ENCODE measurements at regions not wholly inside any gene's neighbourhood (a gene's known extent, or its start where the extent isn't known, plus 50 kb on each side); places are given as distances from the start of the nearest gene placed in this dataset.

DNA sequence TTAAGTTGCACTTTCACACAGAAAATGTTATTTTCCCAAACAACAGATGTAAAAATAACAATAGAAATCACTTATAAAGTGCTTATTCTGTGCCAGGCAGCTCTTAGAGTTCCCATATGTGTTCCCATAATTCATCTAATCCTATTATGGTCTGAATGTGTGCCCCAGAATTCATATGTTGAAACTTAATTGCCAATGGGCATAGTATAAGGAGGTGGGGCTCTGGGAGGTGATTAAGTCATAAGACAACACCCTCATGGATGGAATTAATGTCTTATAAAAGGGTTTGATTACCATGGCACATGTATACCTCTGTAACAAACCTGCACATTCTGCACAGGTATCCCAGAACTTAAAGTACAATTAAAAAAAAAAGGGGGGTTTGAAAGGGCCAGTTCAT is 92.7 kb downstream of the FZD1 start:
- TF ChIP-seq FOXJ3 (CRISPR knock-in tag; IDR thresholded peaks at IDR 0.05; ENCODE audit: borderline replicate concordance) (no peak), RELA (CRISPR knock-in tag; IDR thresholded peaks at IDR 0.05; ENCODE audit: borderline replicate concordance) (no peak), CBFB (CRISPR knock-in tag; IDR thresholded peaks at IDR 0.05; ENCODE audit: low read depth) (no peak), ZNF263 (CRISPR knock-in tag; IDR thresholded peaks at IDR 0.05; ENCODE audit: low read depth) (no peak), ZNF532 (CRISPR knock-in tag; IDR thresholded peaks at IDR 0.05; ENCODE audit: borderline replicate concordance) (no peak), ZNF138 (CRISPR knock-in tag; conservative IDR thresholded peaks at IDR 0.05) (no peak), NFE2L1 (CRISPR knock-in tag; IDR thresholded peaks at IDR 0.05) (no peak), ZNF416 (CRISPR knock-in tag; IDR thresholded peaks at IDR 0.05) (no peak), E2F1 (CRISPR knock-in tag; IDR thresholded peaks at IDR 0.05) (no peak), ELF4 (CRISPR knock-in tag; IDR thresholded peaks at IDR 0.05; ENCODE audit: low read depth) (no peak)
- TF ChIP-seq, protein P1, sequence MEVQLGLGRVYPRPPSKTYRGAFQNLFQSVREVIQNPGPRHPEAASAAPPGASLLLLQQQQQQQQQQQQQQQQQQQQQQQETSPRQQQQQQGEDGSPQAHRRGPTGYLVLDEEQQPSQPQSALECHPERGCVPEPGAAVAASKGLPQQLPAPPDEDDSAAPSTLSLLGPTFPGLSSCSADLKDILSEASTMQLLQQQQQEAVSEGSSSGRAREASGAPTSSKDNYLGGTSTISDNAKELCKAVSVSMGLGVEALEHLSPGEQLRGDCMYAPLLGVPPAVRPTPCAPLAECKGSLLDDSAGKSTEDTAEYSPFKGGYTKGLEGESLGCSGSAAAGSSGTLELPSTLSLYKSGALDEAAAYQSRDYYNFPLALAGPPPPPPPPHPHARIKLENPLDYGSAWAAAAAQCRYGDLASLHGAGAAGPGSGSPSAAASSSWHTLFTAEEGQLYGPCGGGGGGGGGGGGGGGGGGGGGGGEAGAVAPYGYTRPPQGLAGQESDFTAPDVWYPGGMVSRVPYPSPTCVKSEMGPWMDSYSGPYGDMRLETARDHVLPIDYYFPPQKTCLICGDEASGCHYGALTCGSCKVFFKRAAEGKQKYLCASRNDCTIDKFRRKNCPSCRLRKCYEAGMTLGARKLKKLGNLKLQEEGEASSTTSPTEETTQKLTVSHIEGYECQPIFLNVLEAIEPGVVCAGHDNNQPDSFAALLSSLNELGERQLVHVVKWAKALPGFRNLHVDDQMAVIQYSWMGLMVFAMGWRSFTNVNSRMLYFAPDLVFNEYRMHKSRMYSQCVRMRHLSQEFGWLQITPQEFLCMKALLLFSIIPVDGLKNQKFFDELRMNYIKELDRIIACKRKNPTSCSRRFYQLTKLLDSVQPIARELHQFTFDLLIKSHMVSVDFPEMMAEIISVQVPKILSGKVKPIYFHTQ (CRISPR knock-in tag; IDR thresholded peaks at IDR 0.05) = no peak
- TF ChIP-seq, protein P2, sequence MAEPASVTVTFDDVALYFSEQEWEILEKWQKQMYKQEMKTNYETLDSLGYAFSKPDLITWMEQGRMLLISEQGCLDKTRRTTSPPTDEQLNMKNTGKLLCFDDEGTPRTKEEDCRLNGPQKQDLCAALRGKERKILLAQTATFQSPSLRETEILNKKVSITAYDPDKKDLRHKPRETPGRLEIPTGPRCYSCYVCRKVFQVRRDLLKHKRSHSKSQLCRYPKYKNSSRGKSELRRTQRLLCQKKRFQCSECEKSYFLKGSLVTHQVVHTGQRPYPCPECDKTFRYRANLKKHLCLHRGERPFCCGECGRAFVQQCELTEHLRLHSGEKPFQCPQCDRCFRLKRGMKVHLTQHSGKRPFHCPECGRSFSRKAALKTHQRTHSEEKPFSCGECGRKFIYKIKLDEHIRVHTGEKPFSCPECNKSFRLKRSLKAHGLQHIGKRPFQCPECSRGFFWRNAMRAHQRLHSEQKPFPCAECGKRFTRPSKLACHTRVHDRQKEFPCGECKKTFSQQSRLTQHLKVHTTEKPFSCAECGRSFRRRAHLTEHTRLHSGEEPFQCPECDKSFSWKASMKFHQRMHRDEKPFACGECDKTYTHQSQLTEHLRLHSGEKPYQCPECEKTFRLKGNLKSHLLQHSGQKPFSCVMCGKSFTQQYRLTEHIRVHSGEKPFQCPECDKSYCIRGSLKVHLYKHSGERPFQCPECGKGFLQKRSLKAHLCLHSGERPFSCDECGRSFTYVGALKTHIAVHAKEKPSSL (CRISPR knock-in tag; conservative IDR thresholded peaks at IDR 0.05) = no peak
- TF ChIP-seq, protein P3, sequence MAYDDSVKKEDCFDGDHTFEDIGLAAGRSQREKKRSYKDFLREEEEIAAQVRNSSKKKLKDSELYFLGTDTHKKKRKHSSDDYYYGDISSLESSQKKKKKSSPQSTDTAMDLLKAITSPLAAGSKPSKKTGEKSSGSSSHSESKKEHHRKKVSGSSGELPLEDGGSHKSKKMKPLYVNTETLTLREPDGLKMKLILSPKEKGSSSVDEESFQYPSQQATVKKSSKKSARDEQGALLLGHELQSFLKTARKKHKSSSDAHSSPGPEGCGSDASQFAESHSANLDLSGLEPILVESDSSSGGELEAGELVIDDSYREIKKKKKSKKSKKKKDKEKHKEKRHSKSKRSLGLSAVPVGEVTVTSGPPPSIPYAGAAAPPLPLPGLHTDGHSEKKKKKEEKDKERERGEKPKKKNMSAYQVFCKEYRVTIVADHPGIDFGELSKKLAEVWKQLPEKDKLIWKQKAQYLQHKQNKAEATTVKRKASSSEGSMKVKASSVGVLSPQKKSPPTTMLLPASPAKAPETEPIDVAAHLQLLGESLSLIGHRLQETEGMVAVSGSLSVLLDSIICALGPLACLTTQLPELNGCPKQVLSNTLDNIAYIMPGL (CRISPR knock-in tag; IDR thresholded peaks at IDR 0.05) = no peak
- TF ChIP-seq, protein P4, sequence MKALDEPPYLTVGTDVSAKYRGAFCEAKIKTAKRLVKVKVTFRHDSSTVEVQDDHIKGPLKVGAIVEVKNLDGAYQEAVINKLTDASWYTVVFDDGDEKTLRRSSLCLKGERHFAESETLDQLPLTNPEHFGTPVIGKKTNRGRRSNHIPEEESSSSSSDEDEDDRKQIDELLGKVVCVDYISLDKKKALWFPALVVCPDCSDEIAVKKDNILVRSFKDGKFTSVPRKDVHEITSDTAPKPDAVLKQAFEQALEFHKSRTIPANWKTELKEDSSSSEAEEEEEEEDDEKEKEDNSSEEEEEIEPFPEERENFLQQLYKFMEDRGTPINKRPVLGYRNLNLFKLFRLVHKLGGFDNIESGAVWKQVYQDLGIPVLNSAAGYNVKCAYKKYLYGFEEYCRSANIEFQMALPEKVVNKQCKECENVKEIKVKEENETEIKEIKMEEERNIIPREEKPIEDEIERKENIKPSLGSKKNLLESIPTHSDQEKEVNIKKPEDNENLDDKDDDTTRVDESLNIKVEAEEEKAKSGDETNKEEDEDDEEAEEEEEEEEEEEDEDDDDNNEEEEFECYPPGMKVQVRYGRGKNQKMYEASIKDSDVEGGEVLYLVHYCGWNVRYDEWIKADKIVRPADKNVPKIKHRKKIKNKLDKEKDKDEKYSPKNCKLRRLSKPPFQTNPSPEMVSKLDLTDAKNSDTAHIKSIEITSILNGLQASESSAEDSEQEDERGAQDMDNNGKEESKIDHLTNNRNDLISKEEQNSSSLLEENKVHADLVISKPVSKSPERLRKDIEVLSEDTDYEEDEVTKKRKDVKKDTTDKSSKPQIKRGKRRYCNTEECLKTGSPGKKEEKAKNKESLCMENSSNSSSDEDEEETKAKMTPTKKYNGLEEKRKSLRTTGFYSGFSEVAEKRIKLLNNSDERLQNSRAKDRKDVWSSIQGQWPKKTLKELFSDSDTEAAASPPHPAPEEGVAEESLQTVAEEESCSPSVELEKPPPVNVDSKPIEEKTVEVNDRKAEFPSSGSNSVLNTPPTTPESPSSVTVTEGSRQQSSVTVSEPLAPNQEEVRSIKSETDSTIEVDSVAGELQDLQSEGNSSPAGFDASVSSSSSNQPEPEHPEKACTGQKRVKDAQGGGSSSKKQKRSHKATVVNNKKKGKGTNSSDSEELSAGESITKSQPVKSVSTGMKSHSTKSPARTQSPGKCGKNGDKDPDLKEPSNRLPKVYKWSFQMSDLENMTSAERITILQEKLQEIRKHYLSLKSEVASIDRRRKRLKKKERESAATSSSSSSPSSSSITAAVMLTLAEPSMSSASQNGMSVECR (CRISPR knock-in tag; IDR thresholded peaks at IDR 0.05; ENCODE audit: borderline replicate concordance) = no peak
- Mint-ChIP-seq H3K4me3 (no peak overlapping the region), H3K27ac (no peak overlapping the region), H3K9me3 (no peaks in the 10 kb centered on the region), H3K36me3 (no peaks in the 10 kb centered on the region), H3K4me1 (peaks cover 21% of the 10 kb centered on the region), H3K27me3 (ENCODE audit: low read depth) (peaks cover 100% of the 10 kb centered on the region)
- CTCF ChIA-PET = no interaction called here
- ATAC-seq (no peak), DNase-seq (ENCODE audit: low spot score) (no peak)
- POLR2A ChIA-PET = no interaction called here
